ENCODE measurements at regions not wholly inside any gene's neighbourhood (a gene's known extent, or its start where the extent isn't known, plus 50 kb on each side); places are given as distances from the start of the nearest gene placed in this dataset.
A peak's percentile ranks its signal among the peaks of the same experiment; 100 is the strongest.

DNA sequence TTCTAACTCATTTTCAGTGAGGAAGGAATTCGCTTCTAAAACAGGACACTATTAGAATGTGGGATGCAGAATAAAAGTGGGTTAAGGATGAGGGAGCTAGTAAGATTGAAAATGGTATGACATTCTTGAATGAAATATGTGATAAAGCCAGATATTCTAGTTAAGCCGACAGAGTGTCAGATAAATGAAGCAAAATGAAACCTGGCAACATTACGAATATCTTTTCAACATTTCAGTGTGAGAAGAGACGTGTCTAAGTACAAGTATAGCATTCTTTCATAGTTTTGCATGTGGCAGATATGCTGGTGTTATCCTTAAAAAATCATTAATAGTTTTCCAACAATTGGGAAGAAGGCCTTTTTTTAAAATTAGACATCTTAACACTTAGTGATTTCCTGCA lies 1101.4 kb downstream of the RPA4 start:
- Histone ChIP-seq H3K9me3 (ENCODE audit: control insufficient read depth, low read depth, low read length) (no peaks in the 10 kb centered on the region), H2BK5ac (ENCODE audit: insufficient read length, low read length) (no peak overlapping the region), H3K79me2 (ENCODE audit: insufficient read depth, low read length) (no peaks in the 10 kb centered on the region), H3T11ph (ENCODE audit: low read length) (no peak overlapping the region), H3K27ac (ENCODE audit: insufficient read length, low read depth, low read length) (peak overlapping the region; percentile 91), H3K23ac (ENCODE audit: insufficient read length, low read depth, low read length) (no peak overlapping the region), H4K91ac (ENCODE audit: insufficient read length, low read depth, low read length) (no peak overlapping the region), H2BK12ac (ENCODE audit: insufficient read length, low read depth, low read length) (no peak overlapping the region), H3K79me1 (ENCODE audit: insufficient read depth, low read depth, low read length, poor library complexity, severe bottlenecking) (no peaks in the 10 kb centered on the region), H3K27me3 (ENCODE audit: insufficient read depth, low read length) (no peaks in the 10 kb centered on the region), H3K18ac (ENCODE audit: insufficient read length, low read depth, low read length) (no peak overlapping the region), H3K14ac (ENCODE audit: insufficient read depth, low read length) (no peak overlapping the region), H2BK15ac (ENCODE audit: low read depth, low read length) (no peak overlapping the region), H3K4ac (ENCODE audit: low read depth, low read length) (no peak overlapping the region), H3K23me2 (ENCODE audit: insufficient read length, low read depth, low read length, poor library complexity, severe bottlenecking) (no peaks in the 10 kb centered on the region), H4K5ac (ENCODE audit: insufficient read length, low read depth, low read length) (no peak overlapping the region), H4K20me1 (ENCODE audit: control insufficient read depth, insufficient read depth, insufficient read length) (no peaks in the 10 kb centered on the region), H3K56ac (ENCODE audit: insufficient read length, low read depth, low read length) (no peak overlapping the region), H3K4me1 (ENCODE audit: insufficient read depth, low read length) (peaks cover 21% of the 10 kb centered on the region), H2BK120ac (ENCODE audit: low read depth, low read length, poor library complexity, severe bottlenecking) (no peak overlapping the region), H4K8ac (replicated peaks; ENCODE audit: insufficient read length, low read depth, low read length) (no peak overlapping the region), H3K4me2 (ENCODE audit: insufficient read depth, insufficient read length, low read length) (peak overlapping the region; percentile 60), H2AK5ac (ENCODE audit: insufficient read length, low read length) (no peak overlapping the region), H3K9ac (ENCODE audit: extremely low read depth, insufficient read length, low read length) (no peak overlapping the region), H2BK20ac (ENCODE audit: low read depth, low read length, poor library complexity, severe bottlenecking) (no peak overlapping the region), H2AFZ (ENCODE audit: low read length) (no peak overlapping the region)
- TF ChIP-seq, protein P1, sequence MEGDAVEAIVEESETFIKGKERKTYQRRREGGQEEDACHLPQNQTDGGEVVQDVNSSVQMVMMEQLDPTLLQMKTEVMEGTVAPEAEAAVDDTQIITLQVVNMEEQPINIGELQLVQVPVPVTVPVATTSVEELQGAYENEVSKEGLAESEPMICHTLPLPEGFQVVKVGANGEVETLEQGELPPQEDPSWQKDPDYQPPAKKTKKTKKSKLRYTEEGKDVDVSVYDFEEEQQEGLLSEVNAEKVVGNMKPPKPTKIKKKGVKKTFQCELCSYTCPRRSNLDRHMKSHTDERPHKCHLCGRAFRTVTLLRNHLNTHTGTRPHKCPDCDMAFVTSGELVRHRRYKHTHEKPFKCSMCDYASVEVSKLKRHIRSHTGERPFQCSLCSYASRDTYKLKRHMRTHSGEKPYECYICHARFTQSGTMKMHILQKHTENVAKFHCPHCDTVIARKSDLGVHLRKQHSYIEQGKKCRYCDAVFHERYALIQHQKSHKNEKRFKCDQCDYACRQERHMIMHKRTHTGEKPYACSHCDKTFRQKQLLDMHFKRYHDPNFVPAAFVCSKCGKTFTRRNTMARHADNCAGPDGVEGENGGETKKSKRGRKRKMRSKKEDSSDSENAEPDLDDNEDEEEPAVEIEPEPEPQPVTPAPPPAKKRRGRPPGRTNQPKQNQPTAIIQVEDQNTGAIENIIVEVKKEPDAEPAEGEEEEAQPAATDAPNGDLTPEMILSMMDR (conservative IDR thresholded peaks at IDR 0.05) = no peak
- H3K4me1 Mint-ChIP-seq = peaks cover 41 to 55% of the 10 kb centered on the region in 2 experiments
- H3K9me3 Mint-ChIP-seq = peaks cover 3 to 9% of the 10 kb centered on the region in 2 experiments; a peak in 4 of 5 replicates
- WGBS (ENCODE audit: extremely low coverage, insufficient read length, low lambda C conversion rate) = no CpG with 5 or more reads among the region's 4 CpGs
- H3K4me3 Mint-ChIP-seq = peak overlapping the region; percentile 1 to 50; a peak in 3 of 5 replicates
- no peaks in the 10 kb centered on the region for H3K27me3 Mint-ChIP-seq (ENCODE audit: low read depth)
- peaks cover 5 to 13% (median 11%) of the 10 kb centered on the region in 3 experiments; a peak in 6 of 7 replicates for H3K36me3 Mint-ChIP-seq (ENCODE audit: insufficient read depth in 1 of 3, low read depth in 3 of 3)
- DNase-seq = no peak
- H3K27ac Mint-ChIP-seq = peak overlapping the region; percentile 39 to 96 (median 84)

Measured in H9 (cell line).